Middle frontal gyrus (tissue), 1 donor: ENCODE measurements at regions not wholly inside any gene's neighbourhood (a gene's known extent, or its start where the extent isn't known, plus 50 kb on each side); places are given as distances from the start of the nearest gene placed in this dataset.

Experiments
- DNase-seq: peaks from one replicate; pipeline ENCODE4 v3.0.0-alpha.2; 2015; ENCODE audit warnings: low spot score; ENCODE audit errors: extremely low spot score

DNA sequence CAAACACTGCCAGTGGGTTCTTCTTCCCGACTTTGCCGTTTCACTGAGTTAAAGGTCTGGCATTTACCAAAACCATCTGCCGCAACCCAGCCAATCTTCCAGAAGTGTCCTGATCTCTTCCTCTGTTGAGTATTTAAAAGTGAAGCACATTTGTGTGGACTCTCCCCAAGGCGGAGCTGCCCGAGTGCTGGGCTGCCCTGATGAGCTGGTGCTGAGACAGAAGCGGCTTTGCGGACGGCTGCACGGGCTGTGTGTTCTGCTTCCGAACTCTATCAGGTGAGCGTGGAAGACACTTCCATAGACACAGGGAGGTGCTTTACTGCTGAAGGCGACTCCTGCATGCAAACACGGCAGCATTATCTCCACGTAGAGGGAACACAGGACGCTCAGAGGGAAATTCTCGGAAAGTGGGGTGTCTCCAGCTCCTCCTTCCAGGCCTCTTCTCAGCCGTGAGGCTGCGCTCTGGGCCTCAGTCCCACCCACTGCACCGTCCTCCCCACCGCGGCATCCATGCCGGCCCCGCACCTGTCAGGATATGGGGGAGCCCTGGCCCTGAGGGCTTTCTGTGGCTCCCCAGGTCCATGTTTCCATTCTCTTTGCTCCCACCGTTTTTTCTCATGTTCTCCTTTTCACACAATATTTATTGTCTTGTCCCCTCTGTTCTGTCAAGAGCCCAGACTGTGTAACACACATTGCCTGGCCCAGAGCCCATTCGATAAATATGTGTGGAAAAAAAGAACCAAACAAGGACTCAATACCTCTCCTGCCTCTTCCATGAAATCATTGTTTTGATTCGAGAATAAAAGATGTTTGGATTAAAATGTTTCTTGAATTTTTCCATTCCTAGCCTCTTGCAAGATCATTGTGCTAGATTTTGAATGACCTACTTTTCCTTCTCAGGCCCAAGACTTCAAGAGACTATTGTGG lies 205.1 kb downstream of the DLL1 start:
- no peak for DNase-seq

DNA sequence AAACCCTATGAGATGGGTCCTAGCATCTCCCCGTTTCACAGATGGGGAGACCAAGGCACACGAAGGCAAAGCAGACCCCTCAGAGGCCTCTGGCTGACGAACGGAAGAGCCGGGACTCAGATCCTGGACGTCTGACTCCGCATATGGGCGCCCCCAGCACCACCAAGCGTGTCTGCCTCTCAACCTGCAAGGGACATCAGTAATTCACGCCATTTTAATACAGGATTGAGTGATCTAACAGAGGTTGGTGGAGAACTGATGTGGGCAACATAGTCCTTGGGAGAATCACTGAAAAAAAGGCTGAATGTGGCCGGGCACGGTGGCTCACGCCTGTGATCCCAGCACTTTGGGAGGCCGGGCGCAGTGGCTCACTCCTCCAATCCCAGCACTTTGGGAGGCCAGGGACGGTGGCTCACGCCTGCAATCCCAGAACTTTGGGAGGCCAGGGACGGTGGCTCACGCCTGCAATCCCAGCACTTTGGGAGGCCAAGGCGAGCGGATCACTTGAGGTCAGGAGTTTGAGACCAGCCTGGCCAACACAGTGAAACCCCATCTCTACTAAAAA lies 206.6 kb downstream of the DLL1 start:
- no peak for DNase-seq

DNA sequence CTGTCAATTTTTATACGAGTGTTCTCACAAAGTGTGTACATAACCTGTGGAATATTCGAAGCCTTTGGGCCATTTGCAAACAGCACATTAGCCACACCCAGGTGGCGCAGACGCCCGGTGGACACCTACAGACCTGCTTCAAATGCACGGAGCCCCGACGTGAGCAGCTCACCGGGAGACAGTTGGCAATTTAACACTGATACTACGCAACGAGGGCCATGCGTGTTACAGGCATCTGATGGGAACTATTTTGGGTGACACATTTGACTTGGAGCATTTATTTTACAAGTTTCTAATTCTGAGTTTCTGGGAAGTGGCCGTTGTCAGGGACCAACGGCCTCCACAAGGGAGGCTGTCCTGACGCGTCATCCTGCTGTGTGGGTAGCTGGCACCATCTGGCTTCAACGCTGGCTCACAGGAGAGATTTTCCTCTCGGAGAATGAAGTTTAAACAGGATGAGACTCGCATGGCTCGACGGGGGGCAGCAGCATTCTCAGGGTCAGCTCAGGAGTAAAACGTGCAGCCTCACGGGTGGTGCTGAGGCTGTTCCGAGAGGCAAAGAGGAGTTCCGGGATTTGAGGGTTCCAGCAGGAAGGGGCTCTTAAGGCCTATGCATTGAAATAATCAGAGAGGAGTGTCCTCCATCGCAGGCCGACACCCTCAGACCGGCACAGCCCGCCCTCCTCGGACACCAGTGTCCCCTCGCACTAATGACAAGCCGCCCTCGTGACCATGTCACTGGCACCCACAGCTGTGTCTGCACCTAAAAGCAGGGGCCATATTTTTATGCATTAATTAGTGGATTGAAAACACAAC lies 207.4 kb downstream of the DLL1 start:
- no peak for DNase-seq

DNA sequence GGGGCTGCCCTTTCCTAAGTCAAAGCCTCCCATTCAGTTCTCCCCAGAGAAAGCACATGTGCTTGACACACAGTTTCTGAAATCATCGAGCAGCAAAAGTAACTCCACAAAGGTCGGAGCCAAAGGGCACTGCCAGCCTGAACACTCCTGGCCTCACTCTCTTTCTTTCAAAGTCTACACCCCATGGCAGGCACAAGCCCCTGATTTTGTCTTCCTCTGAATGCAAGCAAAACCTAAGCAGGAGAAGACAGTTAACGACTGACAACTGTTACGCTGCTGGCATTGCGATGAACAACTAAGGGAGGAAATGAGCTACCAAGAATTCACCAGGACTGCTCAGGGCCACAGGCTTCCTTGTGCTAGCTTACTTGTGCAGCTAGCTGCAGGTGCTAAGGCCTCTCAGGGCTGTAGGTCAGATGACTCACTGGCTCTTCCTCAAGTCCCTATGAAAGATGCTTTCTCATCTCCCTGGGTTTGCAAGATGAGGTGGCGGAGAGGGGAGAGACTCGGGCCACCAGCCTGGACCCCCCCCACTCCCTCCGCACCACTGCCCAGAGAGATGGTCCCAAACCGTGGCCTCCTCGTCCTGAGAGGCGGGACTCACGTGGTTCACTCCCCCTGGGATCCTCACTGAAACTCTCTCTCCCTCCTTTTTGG lies 208.2 kb downstream of the DLL1 start:
- no peak for DNase-seq

DNA sequence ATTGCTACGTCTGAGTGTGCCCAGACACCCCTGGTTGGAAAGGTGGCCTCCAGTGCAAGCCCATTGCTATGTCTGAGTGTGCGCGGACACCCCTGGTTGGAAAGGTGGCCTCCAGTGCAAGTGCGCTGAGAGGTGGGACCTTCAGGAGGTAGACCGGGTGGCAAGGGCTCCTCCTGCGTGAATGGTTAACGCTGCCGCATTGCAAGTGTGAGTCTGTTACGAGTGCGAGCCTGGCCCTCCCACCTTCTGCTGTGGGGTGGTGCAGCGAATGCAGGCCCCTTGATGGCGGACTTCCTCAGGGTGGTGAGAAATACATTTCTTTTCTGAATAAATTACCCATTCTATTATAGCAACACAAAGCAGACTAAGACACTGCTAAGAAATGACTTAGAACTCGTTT lies 208.8 kb downstream of the DLL1 start:
- no peak for DNase-seq

DNA sequence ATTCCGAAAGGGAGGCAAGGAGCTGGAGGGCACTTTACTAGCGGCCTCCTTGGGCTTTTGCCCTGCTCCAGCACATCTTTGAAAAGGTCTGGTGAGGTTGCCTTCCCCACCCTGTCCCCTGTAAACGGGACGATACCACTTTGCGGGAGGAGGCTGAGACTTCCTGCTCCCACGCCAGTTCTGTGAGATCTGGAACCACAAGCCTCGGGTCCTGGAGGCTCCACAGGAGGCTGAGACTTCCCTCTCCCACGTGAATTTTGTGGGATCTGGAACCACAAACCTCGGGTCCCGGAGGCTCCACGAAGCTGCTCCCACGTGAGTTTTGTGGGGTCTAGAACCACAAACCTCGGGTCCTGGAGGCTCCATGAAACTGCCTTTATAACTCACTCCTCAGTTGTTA lies 209.3 kb downstream of the DLL1 start:
- no peak for DNase-seq

DNA sequence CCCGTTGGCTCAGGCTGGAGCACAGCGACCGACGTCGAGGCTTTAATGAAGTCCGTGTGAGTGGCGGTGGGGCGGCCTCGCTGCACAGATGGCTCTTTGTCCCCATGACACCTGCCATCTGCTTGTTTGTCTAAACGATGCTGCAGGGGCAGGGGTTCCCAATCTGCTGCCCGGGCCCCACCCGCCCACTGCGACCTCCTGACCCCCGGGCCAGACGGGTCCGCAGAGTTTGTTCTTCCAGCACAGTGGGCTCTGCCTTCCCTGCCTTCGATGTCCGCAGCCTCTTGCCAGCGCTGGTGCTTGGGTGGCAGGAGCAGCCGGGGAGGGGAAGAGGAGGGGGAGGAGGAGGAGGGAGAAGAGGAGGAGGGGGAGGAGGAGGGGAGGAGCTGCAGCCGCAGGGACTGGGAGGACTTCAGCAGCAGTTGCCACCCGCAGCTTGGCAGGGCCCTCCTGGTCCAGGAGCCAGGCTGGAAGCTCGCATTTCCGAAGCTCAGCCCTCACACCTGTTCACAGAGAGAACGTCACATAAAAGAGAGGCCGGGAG lies 210.0 kb downstream of the DLL1 start:
- DNase-seq: no peak

DNA sequence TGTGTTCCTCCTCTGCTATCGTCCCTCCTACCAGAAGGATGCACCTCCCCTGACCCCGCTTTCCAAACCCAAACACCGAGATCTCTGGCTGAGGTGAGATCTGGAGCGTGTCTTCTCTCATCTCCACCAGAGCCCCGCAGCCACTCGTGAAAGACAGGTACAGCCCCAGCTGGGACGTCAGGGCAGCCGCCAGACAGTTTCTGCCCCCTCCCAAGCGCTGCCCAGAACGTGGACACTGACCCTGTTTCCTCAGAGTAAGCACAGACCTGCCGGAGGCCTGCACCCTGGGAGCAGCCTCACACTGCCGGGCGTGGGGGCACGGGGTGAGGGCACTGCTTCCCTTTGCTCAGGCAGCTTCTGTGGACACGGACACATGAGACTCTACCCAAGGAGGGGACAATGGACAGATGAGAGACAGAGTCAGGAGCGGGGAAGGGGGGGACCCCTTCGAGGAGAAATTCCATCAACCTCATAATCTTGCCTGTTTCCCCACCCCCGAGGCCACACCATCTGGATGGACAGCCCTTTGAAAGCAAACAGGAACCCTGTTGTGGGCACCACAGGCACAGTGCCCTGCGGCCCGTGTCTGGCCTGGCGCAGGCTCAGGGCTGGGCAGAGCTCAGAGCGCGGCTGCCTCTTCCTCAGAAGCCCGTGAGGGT lies 210.6 kb downstream of the DLL1 start:
- no peak for DNase-seq

DNA sequence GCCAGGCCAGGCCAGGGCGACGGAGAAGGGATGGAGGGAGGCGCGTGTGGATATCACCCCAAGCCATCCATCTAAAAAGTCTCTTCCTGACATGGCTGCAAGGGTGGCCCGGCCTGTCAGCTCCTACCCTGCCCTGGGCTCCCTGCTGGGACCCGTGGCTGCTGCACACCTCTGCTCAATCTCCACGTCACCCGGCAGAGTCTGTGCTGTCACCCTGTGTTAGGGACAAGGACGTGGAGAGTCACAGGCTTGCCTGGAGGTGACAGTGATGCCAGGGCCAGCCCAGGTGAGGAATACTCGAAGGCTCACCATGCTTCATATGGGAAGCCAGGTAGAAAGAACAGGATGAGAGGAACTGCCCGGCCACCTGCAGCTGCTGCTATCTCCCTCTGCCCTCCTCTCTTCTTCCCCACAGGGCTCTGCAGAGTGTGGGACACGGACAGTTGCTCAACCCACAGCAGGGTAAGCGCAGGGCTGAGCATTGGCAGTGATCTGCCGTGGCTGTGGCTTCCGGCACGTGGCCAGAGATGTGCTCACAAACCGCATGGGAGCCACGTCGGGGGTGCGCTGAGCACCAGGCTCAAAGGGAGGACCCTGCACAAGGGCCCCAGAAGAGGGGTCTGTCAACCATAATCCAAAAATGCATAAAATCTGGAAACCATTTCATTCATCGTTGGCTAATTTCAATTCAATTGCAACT lies 214.3 kb downstream of the DLL1 start:
- no peak for DNase-seq

DNA sequence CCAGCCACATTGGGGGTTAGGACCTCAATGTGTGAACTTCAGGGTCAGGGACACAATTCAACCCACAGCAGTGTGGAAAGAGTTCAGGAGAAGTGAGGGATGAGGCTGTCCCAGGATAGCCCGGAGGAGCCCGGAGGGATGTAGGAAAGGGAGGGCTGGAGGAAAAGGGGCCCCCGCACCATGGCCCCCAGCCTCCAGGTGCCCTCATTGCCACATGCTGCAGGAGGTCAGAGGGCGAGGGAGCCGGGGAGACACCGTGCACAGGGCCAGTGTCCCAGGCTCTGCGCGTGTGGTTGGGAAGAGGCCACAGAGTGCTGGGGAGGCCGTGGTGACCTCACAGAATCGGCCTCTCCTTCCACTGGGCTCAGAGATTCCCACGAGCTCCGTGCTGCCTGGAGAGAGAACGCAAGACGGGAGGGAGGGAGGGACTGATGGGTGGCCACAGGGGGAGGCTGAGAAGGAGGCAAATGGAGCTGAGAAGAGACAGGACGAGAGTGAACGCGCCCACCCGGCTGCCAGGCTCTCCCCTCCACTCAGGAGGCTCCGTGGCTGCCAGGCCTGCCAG lies 215.1 kb downstream of the DLL1 start:
- no peak for DNase-seq

DNA sequence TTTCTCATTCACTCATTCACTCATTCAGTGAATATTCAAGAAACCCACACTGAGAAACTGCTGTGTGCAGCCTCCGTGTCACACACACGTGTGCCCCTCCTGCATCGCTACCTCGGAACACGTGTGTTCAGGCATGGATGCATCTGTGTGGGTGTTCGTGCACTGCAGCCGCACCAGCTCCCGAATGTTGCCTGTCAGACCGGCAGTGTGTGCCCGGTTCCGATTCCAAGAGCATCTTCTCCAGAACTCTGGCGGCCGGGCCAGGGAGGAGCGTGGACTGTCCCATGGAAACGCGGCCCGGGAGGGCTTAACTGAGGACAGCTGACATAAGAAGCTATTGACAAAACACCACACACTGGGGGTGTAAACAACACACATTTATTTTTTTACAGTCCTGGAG lies 216.0 kb downstream of the DLL1 start:
- no peak for DNase-seq

DNA sequence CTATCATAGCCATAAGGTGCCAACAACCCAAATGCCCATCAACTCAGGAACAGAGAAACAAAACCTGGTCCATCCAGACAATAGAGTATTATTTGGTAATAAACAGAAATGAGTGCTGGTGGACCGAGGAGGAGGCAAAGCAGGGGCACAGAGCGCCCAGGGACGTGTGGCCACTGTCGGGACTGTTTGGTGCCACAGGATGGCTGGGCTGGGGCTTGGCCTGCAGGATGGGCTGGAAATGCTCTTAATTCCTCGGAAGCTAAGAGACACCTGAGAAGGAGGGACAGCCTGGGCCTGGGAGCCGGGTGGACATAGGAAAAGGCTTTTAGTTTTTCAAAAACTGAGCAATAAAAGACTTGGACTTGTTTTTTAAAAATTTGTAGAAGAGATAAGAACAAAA lies 216.4 kb downstream of the DLL1 start:
- DNase-seq: no peak

DNA sequence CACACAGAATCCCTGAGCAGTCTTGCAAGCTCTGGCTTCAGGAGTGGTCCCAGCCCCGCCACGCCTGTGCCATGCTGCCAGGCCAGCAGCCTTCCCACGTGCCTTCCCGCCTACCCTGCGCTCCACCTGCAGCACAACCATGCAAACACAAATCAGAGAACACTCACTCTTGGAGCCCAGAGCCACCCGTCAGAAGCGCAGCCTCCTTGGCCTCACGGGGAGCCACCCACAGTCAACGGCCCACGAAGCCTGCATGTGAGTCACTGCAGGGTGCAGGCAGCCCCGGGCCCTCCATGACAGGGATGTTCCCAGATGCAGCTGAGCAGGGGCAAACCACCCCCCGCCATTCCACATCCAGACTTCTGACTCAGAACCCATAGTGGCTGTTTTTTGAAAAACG lies 217.0 kb downstream of the DLL1 start:
- no peak for DNase-seq

DNA sequence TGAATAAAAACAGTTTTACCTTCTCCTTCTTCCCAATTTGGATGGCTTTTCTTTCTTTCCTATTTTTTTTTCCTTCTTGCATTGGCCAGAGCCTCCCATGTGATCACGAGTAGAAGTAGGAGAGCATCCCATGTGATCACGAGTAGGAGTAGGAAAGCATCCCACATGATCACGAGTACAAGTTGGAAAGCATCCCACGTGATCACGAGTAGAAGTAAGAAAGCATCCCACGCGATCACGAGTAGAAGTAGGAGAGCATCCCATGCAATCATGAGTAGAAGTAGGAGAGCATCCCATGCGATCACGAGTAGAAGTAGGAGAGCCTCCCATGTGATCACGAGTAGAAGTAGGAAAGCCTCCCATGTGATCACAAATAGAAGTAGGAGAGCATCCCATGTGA lies 218.6 kb downstream of the DLL1 start:
- DNase-seq: no peak

DNA sequence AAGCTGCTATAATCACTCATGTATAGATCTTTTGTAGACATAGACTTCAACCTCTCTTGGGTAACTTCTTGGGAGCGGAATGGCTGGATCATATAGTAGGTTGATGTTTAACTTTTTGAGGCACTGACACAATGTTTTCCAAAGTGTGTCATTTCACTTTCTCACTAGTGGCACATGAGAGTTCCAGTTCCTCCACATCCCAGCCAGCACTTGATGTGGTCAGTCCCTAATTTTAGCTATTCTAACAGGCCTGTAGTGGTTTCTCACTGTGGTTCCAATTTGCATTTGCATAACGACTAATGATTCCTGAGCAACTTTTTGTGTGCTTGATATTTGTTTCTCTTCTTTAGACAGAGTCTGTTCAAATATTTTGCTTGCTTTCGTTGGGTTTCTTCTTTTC lies 221.3 kb downstream of the DLL1 start:
- DNase-seq: no peak

DNA sequence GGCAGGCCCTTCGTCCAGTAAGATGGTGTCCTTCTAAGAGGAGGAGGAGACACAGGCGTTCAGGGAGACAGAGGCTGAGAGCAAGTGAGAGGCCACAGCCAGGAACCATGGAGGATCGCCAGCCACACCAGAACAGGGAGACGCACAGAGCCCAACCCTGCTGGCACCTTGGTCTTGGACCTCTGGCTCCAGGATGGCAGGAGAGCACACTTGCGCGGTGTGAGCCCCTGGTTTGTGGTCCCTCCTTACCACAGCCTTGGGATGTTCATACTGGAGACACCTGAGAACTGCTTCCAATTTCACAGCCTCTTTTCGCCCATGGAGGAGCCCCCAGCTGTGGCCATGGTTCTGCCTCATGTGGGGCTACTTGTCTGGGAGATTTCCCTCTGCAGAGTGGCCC lies 222.4 kb downstream of the DLL1 start:
- DNase-seq: no peak

DNA sequence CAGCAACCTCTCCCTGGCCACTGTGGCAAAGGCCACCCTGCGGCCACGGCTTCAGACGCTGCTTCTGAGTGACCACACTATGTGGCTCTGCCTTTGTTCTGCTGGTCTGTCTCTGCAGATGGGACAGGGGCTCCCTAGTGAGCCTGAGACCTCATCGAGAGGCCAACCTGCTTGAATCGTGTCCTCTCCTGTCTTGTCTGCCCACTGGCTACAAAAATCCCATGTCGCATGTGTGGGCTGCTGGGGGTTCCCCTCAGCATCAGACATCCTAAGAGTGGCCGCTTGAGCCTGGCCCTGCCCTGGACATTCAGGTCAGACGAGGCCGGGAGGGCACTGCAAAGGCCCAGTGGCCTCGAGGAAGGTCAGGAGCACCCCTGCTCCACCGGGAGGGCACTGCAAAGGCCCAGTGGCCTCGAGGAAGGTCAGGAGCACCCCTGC lies 222.9 kb downstream of the DLL1 start:
- no peak for DNase-seq

DNA sequence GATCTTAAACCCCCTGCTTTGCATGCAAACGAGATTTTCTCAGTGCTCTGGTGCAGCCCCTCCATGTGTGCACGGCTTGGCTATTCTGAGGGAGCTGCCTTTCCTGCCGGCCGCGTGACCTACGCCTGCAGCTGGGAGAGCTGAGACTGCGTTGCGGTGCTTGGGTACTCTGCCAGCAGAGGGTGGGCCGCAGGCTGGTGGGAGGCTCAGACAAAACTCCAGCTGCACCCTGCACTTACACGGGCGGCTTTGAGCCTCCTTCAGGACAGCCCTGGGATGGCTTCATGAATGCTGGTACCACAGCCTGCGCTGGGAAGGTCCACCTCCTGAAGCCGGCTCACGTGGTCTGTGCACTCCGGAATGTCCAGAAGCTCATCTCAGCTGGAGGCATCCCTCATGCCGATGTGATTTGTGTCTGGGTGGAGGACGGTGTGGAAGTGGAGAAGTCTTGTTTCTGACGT lies 223.7 kb downstream of the DLL1 start:
- DNase-seq: no peak

DNA sequence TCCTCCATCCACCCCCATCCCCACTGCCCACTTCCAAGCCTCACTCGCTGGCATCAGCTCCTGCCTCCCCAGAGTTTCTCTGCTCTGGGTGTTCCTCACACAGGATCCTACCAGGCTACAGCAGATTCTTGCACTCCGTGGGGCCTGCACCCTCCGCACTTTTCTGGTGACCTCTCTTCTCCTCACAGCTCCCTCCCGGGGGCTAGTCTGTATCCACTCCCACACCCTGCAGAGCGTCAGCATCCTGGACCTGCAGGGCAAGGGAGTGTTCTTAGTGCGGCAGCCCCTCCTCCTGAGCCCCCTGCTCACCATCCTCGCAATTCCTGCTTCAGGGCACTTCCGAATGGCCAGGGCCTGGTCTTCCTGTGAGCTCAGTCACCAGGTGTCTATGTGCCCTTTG lies 224.2 kb downstream of the DLL1 start:
- DNase-seq: no peak
